Loucy (cell line): ENCODE measurements at regions not wholly inside any gene's neighbourhood (a gene's known extent, or its start where the extent isn't known, plus 50 kb on each side); places are given as distances from the start of the nearest gene placed in this dataset.

Experiments used
- EZH2phosphoT487 ChIP-seq: fragments of 200-600 bp; IDR thresholded peaks from 2 replicates; pipeline ENCODE4 v1.6.1; 2018; ENCODE audit warnings: antibody characterized with exemption, mild to moderate bottlenecking, moderate library complexity, borderline replicate concordance
- TF ChIP-seq, protein P1 (sequence below): fragments of 200-600 bp; sonication (generic); conservative IDR thresholded peaks from 2 replicates; pipeline ENCODE4 v1.5.1; 2014; ENCODE audit warnings: mild to moderate bottlenecking, antibody characterized with exemption, low read length

DNA sequence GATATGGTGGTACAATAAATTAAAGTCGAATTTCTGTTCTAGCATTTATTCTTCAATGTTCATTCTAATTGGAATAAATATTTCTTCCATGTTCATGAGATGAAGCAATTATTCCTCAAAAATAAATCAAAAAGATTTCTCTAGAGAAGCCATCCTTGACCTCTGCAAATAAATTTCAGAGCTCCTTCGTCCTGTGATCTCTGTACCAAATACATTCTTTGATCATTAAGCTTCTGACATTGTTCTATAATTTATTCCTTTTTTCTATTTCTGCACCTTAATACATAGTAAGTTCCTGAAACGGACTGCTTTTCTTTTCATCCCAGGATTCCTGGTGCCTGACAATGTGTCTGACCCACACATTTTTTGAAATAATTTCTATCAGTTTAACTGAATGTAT lies 1039.3 kb upstream of the TYRP1 start:
- TF ChIP-seq, protein P1, sequence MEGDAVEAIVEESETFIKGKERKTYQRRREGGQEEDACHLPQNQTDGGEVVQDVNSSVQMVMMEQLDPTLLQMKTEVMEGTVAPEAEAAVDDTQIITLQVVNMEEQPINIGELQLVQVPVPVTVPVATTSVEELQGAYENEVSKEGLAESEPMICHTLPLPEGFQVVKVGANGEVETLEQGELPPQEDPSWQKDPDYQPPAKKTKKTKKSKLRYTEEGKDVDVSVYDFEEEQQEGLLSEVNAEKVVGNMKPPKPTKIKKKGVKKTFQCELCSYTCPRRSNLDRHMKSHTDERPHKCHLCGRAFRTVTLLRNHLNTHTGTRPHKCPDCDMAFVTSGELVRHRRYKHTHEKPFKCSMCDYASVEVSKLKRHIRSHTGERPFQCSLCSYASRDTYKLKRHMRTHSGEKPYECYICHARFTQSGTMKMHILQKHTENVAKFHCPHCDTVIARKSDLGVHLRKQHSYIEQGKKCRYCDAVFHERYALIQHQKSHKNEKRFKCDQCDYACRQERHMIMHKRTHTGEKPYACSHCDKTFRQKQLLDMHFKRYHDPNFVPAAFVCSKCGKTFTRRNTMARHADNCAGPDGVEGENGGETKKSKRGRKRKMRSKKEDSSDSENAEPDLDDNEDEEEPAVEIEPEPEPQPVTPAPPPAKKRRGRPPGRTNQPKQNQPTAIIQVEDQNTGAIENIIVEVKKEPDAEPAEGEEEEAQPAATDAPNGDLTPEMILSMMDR = no peak
- no peak for TF ChIP-seq EZH2phosphoT487
